ENCODE measurements at regions not wholly inside any gene's neighbourhood (a gene's known extent, or its start where the extent isn't known, plus 50 kb on each side); places are given as distances from the start of the nearest gene placed in this dataset.

GRCh38 chr2:163990101-163990500 is 254.3 kb upstream of the FIGN start:
- TF ChIP-seq, protein P1, sequence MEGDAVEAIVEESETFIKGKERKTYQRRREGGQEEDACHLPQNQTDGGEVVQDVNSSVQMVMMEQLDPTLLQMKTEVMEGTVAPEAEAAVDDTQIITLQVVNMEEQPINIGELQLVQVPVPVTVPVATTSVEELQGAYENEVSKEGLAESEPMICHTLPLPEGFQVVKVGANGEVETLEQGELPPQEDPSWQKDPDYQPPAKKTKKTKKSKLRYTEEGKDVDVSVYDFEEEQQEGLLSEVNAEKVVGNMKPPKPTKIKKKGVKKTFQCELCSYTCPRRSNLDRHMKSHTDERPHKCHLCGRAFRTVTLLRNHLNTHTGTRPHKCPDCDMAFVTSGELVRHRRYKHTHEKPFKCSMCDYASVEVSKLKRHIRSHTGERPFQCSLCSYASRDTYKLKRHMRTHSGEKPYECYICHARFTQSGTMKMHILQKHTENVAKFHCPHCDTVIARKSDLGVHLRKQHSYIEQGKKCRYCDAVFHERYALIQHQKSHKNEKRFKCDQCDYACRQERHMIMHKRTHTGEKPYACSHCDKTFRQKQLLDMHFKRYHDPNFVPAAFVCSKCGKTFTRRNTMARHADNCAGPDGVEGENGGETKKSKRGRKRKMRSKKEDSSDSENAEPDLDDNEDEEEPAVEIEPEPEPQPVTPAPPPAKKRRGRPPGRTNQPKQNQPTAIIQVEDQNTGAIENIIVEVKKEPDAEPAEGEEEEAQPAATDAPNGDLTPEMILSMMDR (IDR thresholded peaks at IDR 0.05) = no peak
- H3K27me3 ChIP-seq (ENCODE audit: control insufficient read depth in 1 of 2, insufficient read depth in 2 of 2, low read length in 2 of 2) = no peaks in the 10 kb centered on the region
- CTCF ChIA-PET = no interaction called here
- intact Hi-C loops (cut with DNase I, micrococcal nuclease) = no loop called here
- no peaks in the 10 kb centered on the region for H3K36me3 ChIP-seq (ENCODE audit: insufficient read depth, low read length)
- no peaks in the 10 kb centered on the region for H3K9me3 ChIP-seq (ENCODE audit: control insufficient read depth in 1 of 2, insufficient read depth in 1 of 2, low read length in 2 of 2)
- no peak overlapping the region for H3K27ac ChIP-seq (ENCODE audit: low read depth in 1 of 2, low read length in 2 of 2)
- H3K27me3 Mint-ChIP-seq = no peaks in the 10 kb centered on the region
- H3K4me1 ChIP-seq (ENCODE audit: insufficient read depth, low read length) = no peaks in the 10 kb centered on the region
- H3K4me3 ChIP-seq (ENCODE audit: low read length) = no peak overlapping the region
- no peaks in the 10 kb centered on the region for H3K36me3 Mint-ChIP-seq (ENCODE audit: low read depth)
- no peaks in the 10 kb centered on the region for H3K9me3 Mint-ChIP-seq
- POLR2A ChIA-PET = no interaction called here
- ATAC-seq (ENCODE audit: poor library complexity) (no peak), DNase-seq (no peak)
- no peak overlapping the region for H3K4me3 Mint-ChIP-seq
- no peak overlapping the region for H3K27ac Mint-ChIP-seq
- no peaks in the 10 kb centered on the region for H3K4me1 Mint-ChIP-seq (ENCODE audit: low read depth)

- Histone ChIP-seq H3K4me1 (ENCODE audit: insufficient read depth, low read length) (no peaks in the 10 kb centered on the region), H3K36me3 (ENCODE audit: insufficient read depth, low read length) (no peaks in the 10 kb centered on the region), H3K4me3 (ENCODE audit: low read length) (no peak overlapping the region), H3K9me3 (ENCODE audit: control insufficient read depth in 1 of 2, insufficient read depth in 1 of 2, low read length in 2 of 2) (no peaks in the 10 kb centered on the region), H3K27me3 (ENCODE audit: control insufficient read depth in 1 of 2, insufficient read depth in 2 of 2, low read length in 2 of 2) (no peaks in the 10 kb centered on the region), H3K27ac (ENCODE audit: low read depth in 1 of 2, low read length in 2 of 2) (no peak overlapping the region)
- intact Hi-C loops (cut with DNase I, micrococcal nuclease) = no loop called here
- ChIA-PET CTCF (no interaction called here), POLR2A (no interaction called here)
- no peaks in the 10 kb centered on the region for H3K9me3 Mint-ChIP-seq
- no peak overlapping the region for H3K4me3 Mint-ChIP-seq
- H3K4me1 Mint-ChIP-seq (ENCODE audit: low read depth) = no peaks in the 10 kb centered on the region
- H3K27me3 Mint-ChIP-seq = no peaks in the 10 kb centered on the region
- ATAC-seq (ENCODE audit: poor library complexity) = no peak
- TF ChIP-seq, protein P1 (IDR thresholded peaks at IDR 0.05) = no peak
- no peaks in the 10 kb centered on the region for H3K36me3 Mint-ChIP-seq (ENCODE audit: low read depth)
- no peak for DNase-seq
- H3K27ac Mint-ChIP-seq = no peak overlapping the region
Observed at GRCh38 chr2:163987175-163987940, 251.6 kb upstream of the FIGN start.

DNA sequence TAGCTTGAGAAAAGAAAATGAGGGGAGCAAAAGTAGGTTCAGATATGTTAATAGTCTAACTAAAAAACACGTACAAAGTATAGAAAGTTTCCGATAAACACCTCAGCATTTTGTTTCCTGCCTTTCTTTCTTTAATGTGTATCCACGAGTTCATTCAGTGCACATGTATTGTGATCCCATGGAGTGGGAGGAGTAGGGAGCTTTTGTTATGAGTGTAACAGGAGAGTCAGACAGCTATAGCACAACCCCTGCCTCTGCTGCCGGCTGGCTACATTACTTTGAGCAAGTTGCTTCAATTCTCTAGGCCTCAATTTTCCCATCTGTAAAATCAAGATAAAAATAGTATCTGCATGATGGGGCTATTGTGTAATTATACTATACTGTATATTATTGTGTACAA is 249.2 kb upstream of the FIGN start:
- CTCF ChIA-PET = no interaction called here
- no peaks in the 10 kb centered on the region for H3K4me1 ChIP-seq (ENCODE audit: insufficient read depth, low read length)
- Mint-ChIP-seq H3K4me3 (no peak overlapping the region), H3K27ac (no peak overlapping the region), H3K27me3 (no peaks in the 10 kb centered on the region), H3K4me1 (ENCODE audit: low read depth) (no peaks in the 10 kb centered on the region), H3K9me3 (no peaks in the 10 kb centered on the region), H3K36me3 (ENCODE audit: low read depth) (no peaks in the 10 kb centered on the region)
- POLR2A ChIA-PET = no interaction called here
- H3K4me3 ChIP-seq (ENCODE audit: low read length) = no peak overlapping the region
- H3K27me3 ChIP-seq (ENCODE audit: control insufficient read depth in 1 of 2, insufficient read depth in 2 of 2, low read length in 2 of 2) = no peaks in the 10 kb centered on the region
- DNase-seq (no peak), ATAC-seq (ENCODE audit: poor library complexity) (no peak)
- peaks cover 0 to 6% of the 10 kb centered on the region in 2 experiments for H3K9me3 ChIP-seq (ENCODE audit: control insufficient read depth in 1 of 2, insufficient read depth in 1 of 2, low read length in 2 of 2)
- no peaks in the 10 kb centered on the region for H3K36me3 ChIP-seq (ENCODE audit: insufficient read depth, low read length)
- H3K27ac ChIP-seq (ENCODE audit: low read depth in 1 of 2, low read length in 2 of 2) = no peak overlapping the region
- intact Hi-C loops (cut with DNase I, micrococcal nuclease) = no loop called here
- TF ChIP-seq, protein P1 (IDR thresholded peaks at IDR 0.05) = no peak
